IMR-90 (cell line): ENCODE measurements at regions not wholly inside any gene's neighbourhood (a gene's known extent, or its start where the extent isn't known, plus 50 kb on each side); places are given as distances from the start of the nearest gene placed in this dataset.

Experiments used
- ATAC-seq: fragments of 200-7000 bp; cut with Tn5 transposase; 2 replicates; pipeline ENCODE4 v1.9.1; 2020; ENCODE audit warnings: low read depth, mild to moderate bottlenecking, moderate library complexity
- BruUV-seq: library from RNA; stranded (reverse); fragments of 400-500 nt; replicated peaks from 2 replicates; lab custom pipeline; 2021; lab: Mats Ljungman, UMichigan
- CTCF ChIA-PET: fragments of 300-600 bp; formaldehyde crosslinking; extraction: SDS; loops from one replicate; lab custom pipeline; 2021; ENCODE audit warnings: antibody characterized with exemption; lab: Yijun Ruan, JAX
- POLR2A ChIA-PET: fragments of 300-600 bp; sonication (Branson Sonifier 250); formaldehyde crosslinking; loops from one replicate; lab custom pipeline; 2022; ENCODE audit warnings: antibody characterized with exemption; ENCODE audit not compliant: unreplicated experiment; lab: Charles Lee
- DNase-seq: peaks from one replicate; pipeline ENCODE4 v3.0.0; 2013
- H2AFZ ChIP-seq: replicated peaks from 2 replicates; pipeline ENCODE3; 2013; ENCODE audit warnings: low read length, mild to moderate bottlenecking; ENCODE audit not compliant: poor library complexity
- H2AK5ac ChIP-seq: 2 replicates; pipeline ENCODE4 v1.6.1; 2013; ENCODE audit warnings: low read depth, low read length, inconsistent platforms
- H2AK9ac ChIP-seq: replicated peaks from 2 replicates; pipeline ENCODE3; 2013; ENCODE audit warnings: mild to moderate bottlenecking, low read depth, low read length, moderate library complexity; ENCODE audit not compliant: poor library complexity
- H2BK120ac ChIP-seq: 2 replicates; pipeline ENCODE4 v1.6.1; 2013; ENCODE audit warnings: low read depth, low read length, inconsistent platforms
- H2BK15ac ChIP-seq: 3 replicates; pipeline ENCODE4 v1.6.1; 2013; ENCODE audit warnings: low read depth, low read length, inconsistent platforms
- H2BK20ac ChIP-seq: 2 replicates; pipeline ENCODE4 v1.6.1; 2013; ENCODE audit warnings: low read depth, mild to moderate bottlenecking, inconsistent platforms, low read length, moderate library complexity
- H2BK5ac ChIP-seq: 2 replicates; pipeline ENCODE4 v1.6.1; 2013; ENCODE audit warnings: mild to moderate bottlenecking, low read depth, low read length, inconsistent platforms; ENCODE audit not compliant: poor library complexity, severe bottlenecking
- H3K14ac ChIP-seq: replicated peaks from 2 replicates; pipeline ENCODE4 v1.6.1; 2013; ENCODE audit warnings: low read depth, low read length, inconsistent platforms
- H3K18ac ChIP-seq: 2 replicates; pipeline ENCODE4 v1.6.1; 2013; ENCODE audit warnings: low read depth, low read length, control low read depth
- H3K23ac ChIP-seq: 2 replicates; pipeline ENCODE4 v1.6.1; 2013; ENCODE audit warnings: low read depth, low read length, inconsistent platforms
- H3K27ac ChIP-seq: 2 replicates; pipeline ENCODE4 v1.5.1; 2013; ENCODE audit warnings: mild to moderate bottlenecking, control low read depth, low read length; ENCODE audit not compliant: insufficient read depth
- H3K27me3 ChIP-seq: 2 replicates; pipeline ENCODE4 v1.6.1; 2013; ENCODE audit warnings: low read length; ENCODE audit not compliant: control insufficient read depth, insufficient read depth
- H3K36me3 ChIP-seq: 2 replicates; pipeline ENCODE4 v1.6.1; 2013; ENCODE audit warnings: low read length, mixed read lengths; ENCODE audit not compliant: control insufficient read depth, insufficient read depth
- H3K4ac ChIP-seq: 2 replicates; pipeline ENCODE4 v1.6.1; 2013; ENCODE audit warnings: low read depth, low read length, inconsistent platforms
- H3K4me1 ChIP-seq: 2 replicates; pipeline ENCODE4 v1.6.1; 2013; ENCODE audit warnings: low read length, mixed read lengths; ENCODE audit not compliant: control insufficient read depth, insufficient read depth
- H3K4me2 ChIP-seq: 2 replicates; pipeline ENCODE4 v1.6.1; 2013; ENCODE audit warnings: low read depth, mild to moderate bottlenecking, control low read depth, low read length, moderate library complexity
- H3K4me3 ChIP-seq: 2 replicates; pipeline ENCODE4 v1.5.1; 2013; ENCODE audit warnings: low read depth, mild to moderate bottlenecking, control low read depth, low read length, moderate library complexity; ENCODE audit not compliant: insufficient read depth
- H3K56ac ChIP-seq: 2 replicates; pipeline ENCODE4 v1.6.1; 2013; ENCODE audit warnings: low read length, inconsistent platforms; ENCODE audit not compliant: insufficient read depth; ENCODE audit errors: extremely low read depth
- H3K79me1 ChIP-seq, 2 experiments: 2 replicates each; pipeline ENCODE4 v1.6.1; 2013; ENCODE audit warnings: low read length in 2 of 2, inconsistent platforms in 1 of 2, low read depth in 1 of 2
- H3K9ac ChIP-seq: 2 replicates; pipeline ENCODE4 v1.6.1; 2013; ENCODE audit warnings: low read depth, low read length, control low read depth
- H3K9me1 ChIP-seq: 2 replicates; pipeline ENCODE4 v1.6.1; 2013; ENCODE audit warnings: low read length, inconsistent platforms; ENCODE audit not compliant: insufficient read depth
- H3K9me3 ChIP-seq: 2 replicates; pipeline ENCODE4 v1.6.1; 2013; ENCODE audit warnings: low read length; ENCODE audit not compliant: control insufficient read depth, insufficient read depth
- H4K20me1 ChIP-seq: 2 replicates; pipeline ENCODE4 v1.6.1; 2013; ENCODE audit warnings: low read length, inconsistent platforms; ENCODE audit not compliant: insufficient read depth
- H4K5ac ChIP-seq: 2 replicates; pipeline ENCODE4 v1.6.1; 2013; ENCODE audit warnings: mild to moderate bottlenecking, low read depth, low read length, control low read depth
- H4K8ac ChIP-seq, 2 experiments: 2 replicates each; pipeline ENCODE4 v1.6.1; 2013; ENCODE audit warnings: low read depth in 2 of 2, low read length in 2 of 2, control low read depth in 1 of 2, inconsistent platforms in 1 of 2
- H4K91ac ChIP-seq: 2 replicates; pipeline ENCODE4 v1.6.1; 2013; ENCODE audit warnings: low read depth, low read length, inconsistent platforms; ENCODE audit not compliant: insufficient read depth
- BHLHE40 ChIP-seq: fragments of 150-350 bp; IDR thresholded peaks from 2 replicates; pipeline ENCODE4 v1.6.1; 2016; ENCODE audit warnings: mild to moderate bottlenecking, low read depth, low read length
- CEBPB ChIP-seq: IDR thresholded peaks from 2 replicates; pipeline ENCODE4 v1.6.1; 2012; ENCODE audit warnings: low read depth, low read length, improper control_type of control experiment
- CHD1 ChIP-seq: IDR thresholded peaks from 2 replicates; pipeline ENCODE4 v1.6.1; 2012; ENCODE audit warnings: low read depth, low read length, improper control_type of control experiment
- FOS ChIP-seq: fragments of 150-350 bp; IDR thresholded peaks from 2 replicates; pipeline ENCODE4 v1.6.1; 2016; ENCODE audit warnings: low read depth, low read length
- MAFK ChIP-seq: IDR thresholded peaks from 2 replicates; pipeline ENCODE4 v1.6.1; 2012; ENCODE audit warnings: low read depth, low read length, improper control_type of control experiment
- MAZ ChIP-seq: IDR thresholded peaks from 2 replicates; pipeline ENCODE4 v1.6.1; 2012; ENCODE audit warnings: low read depth, mild to moderate bottlenecking, low read length, improper control_type of control experiment, moderate library complexity, borderline replicate concordance
- MXI1 ChIP-seq: IDR thresholded peaks from 2 replicates; pipeline ENCODE4 v1.6.1; 2012; ENCODE audit warnings: low read depth, mild to moderate bottlenecking, low read length, moderate library complexity, borderline replicate concordance
- NFE2L2 ChIP-seq: fragments of 150-350 bp; IDR thresholded peaks from 2 replicates; pipeline ENCODE4 v1.6.1; 2016; ENCODE audit warnings: low read depth, mild to moderate bottlenecking, low read length
- POLR2A ChIP-seq: IDR thresholded peaks from 2 replicates; pipeline ENCODE4 v1.6.1; 2012; ENCODE audit warnings: mild to moderate bottlenecking, low read depth, low read length
- RAD21 ChIP-seq: IDR thresholded peaks from 2 replicates; pipeline ENCODE4 v1.6.1; 2012; ENCODE audit warnings: low read length, improper control_type of control experiment
- RCOR1 ChIP-seq: IDR thresholded peaks from 2 replicates; pipeline ENCODE4 v1.6.1; 2012; ENCODE audit warnings: mild to moderate bottlenecking, low read length, improper control_type of control experiment; ENCODE audit not compliant: insufficient replicate concordance
- RFX5 ChIP-seq: IDR thresholded peaks from 2 replicates; pipeline ENCODE4 v1.8.0; 2012; ENCODE audit warnings: low read depth, mild to moderate bottlenecking, low read length, moderate library complexity
- SMC3 ChIP-seq: fragments of 150-350 bp; IDR thresholded peaks from 2 replicates; pipeline ENCODE4 v1.6.1; 2016; ENCODE audit warnings: low read depth, mild to moderate bottlenecking, antibody characterized with exemption, low read length, moderate library complexity
- WGBS, 2 experiments: methylation state at CpG; one replicate each; pipeline versions ENCODE4 v1.1.5 to v1.1.7; 2013; ENCODE audit warnings: missing lambda C conversion rate in 2 of 2; ENCODE audit not compliant: insufficient read length in 1 of 2; ENCODE audit errors: extremely low coverage in 2 of 2; 5-methylcytosine and 5-hydroxymethylcytosine counted together
- dilution Hi-C: fragments of 300-500 bp; cut with HindIII; formaldehyde crosslinking; loops from one replicate; pipeline ENCODE4 v1.14.3; 2018; ENCODE audit warnings: low sequenced_read_pairs; ENCODE audit not compliant: unreplicated experiment
- in situ Hi-C: fragments of 300-500 bp; cut with MboI; formaldehyde crosslinking; loops from 3 replicates; pipeline ENCODE4 v1.14.3; 2019; ENCODE audit warnings: low sequenced_read_pairs, inconsistent platforms, mixed read lengths
- intact Hi-C: fragments of 100-400 bp; cut with micrococcal nuclease; formaldehyde crosslinking; loops from 2 replicates; pipeline ENCODE4 v1.10.0; 2022
- TF ChIP-seq, protein P1 (sequence below): conservative IDR thresholded peaks from 2 replicates; pipeline ENCODE4 v1.5.1; 2012; ENCODE audit warnings: mild to moderate bottlenecking, low read depth, low read length, improper control_type of control experiment
- TF ChIP-seq, protein P2 (sequence below): fragments of 150-350 bp; IDR thresholded peaks from 2 replicates; pipeline ENCODE4 v1.6.1; 2016; ENCODE audit warnings: low read depth, mild to moderate bottlenecking, low read length, moderate library complexity, borderline replicate concordance
- TF ChIP-seq, protein P3 (sequence below): fragments of 150-350 bp; IDR thresholded peaks from 2 replicates; pipeline ENCODE4 v1.6.1; 2017; ENCODE audit warnings: mild to moderate bottlenecking, antibody characterized with exemption, low read length, low read depth

DNA sequence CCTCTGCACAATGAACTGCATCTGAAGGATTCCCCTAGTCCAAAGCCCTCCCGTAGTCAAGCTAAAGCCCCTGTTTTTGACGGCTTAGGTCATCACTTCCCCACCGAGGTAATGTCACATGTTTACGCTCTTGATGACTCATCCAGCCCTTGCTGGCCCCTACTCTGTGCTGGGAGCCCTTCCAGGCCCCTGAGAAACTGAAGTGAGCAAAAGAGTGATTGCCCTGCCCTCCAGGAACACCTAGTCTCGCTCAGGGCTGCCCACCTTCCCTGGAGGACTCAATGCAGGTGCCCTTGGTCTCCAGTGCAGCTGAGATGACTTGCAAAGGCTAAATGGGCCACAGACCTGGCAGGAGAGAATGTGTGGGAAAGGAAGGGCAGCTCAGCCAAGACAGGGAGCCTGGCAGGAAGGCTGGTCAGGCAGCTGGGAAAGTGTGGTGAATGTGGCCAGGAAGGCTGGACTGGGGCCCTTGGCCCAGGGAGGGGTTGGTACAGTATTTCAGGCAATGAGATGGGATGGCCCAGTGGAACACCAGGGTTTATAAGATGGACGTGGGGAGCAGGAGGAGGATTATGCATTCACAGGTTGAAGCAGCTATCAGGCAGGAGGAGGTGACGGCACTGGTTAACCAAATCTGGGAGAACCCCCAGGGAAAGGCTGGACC is 345.6 kb downstream of the NPHP4 start:
- H4K91ac ChIP-seq, result no peak overlapping the region
- TF ChIP-seq, protein P1, sequence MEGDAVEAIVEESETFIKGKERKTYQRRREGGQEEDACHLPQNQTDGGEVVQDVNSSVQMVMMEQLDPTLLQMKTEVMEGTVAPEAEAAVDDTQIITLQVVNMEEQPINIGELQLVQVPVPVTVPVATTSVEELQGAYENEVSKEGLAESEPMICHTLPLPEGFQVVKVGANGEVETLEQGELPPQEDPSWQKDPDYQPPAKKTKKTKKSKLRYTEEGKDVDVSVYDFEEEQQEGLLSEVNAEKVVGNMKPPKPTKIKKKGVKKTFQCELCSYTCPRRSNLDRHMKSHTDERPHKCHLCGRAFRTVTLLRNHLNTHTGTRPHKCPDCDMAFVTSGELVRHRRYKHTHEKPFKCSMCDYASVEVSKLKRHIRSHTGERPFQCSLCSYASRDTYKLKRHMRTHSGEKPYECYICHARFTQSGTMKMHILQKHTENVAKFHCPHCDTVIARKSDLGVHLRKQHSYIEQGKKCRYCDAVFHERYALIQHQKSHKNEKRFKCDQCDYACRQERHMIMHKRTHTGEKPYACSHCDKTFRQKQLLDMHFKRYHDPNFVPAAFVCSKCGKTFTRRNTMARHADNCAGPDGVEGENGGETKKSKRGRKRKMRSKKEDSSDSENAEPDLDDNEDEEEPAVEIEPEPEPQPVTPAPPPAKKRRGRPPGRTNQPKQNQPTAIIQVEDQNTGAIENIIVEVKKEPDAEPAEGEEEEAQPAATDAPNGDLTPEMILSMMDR, result no peak
- TF ChIP-seq RCOR1 (no peak), BHLHE40 (no peak), CEBPB (no peak), NFE2L2 (no peak), CHD1 (no peak), FOS (no peak), RFX5 (no peak), MXI1 (no peak), RAD21 (no peak), SMC3 (no peak), MAFK (no peak), MAZ (no peak), POLR2A (no peak)
- TF ChIP-seq, protein P2, sequence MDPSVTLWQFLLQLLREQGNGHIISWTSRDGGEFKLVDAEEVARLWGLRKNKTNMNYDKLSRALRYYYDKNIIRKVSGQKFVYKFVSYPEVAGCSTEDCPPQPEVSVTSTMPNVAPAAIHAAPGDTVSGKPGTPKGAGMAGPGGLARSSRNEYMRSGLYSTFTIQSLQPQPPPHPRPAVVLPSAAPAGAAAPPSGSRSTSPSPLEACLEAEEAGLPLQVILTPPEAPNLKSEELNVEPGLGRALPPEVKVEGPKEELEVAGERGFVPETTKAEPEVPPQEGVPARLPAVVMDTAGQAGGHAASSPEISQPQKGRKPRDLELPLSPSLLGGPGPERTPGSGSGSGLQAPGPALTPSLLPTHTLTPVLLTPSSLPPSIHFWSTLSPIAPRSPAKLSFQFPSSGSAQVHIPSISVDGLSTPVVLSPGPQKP, result no peak
- TF ChIP-seq, protein P3, sequence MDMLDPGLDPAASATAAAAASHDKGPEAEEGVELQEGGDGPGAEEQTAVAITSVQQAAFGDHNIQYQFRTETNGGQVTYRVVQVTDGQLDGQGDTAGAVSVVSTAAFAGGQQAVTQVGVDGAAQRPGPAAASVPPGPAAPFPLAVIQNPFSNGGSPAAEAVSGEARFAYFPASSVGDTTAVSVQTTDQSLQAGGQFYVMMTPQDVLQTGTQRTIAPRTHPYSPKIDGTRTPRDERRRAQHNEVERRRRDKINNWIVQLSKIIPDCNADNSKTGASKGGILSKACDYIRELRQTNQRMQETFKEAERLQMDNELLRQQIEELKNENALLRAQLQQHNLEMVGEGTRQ, result no peak
- H3K56ac ChIP-seq, result no peak overlapping the region
- 29% methylated on average over 4 of the region's 7 CpGs; no CpG with 5 or more reads in 1 of the 2 experiments for WGBS, 2 experiments
- no peak overlapping the region for H2BK15ac ChIP-seq
- no peak overlapping the region for H3K4ac ChIP-seq
- no peak overlapping the region for H2AK9ac ChIP-seq
- DNase-seq (no peak), ATAC-seq (no peak)
- no peak overlapping the region for H3K18ac ChIP-seq
- in situ Hi-C loops (no loop called here), intact Hi-C loops (no loop called here), dilution Hi-C loops (no loop called here)
- H3K9me1 ChIP-seq, result no peaks in the 10 kb centered on the region
- no peak overlapping the region for H3K23ac ChIP-seq
- no peak overlapping the region for H3K27ac ChIP-seq
- peaks cover 68% of the 10 kb centered on the region for H3K9me3 ChIP-seq
- no peak overlapping the region for H3K14ac ChIP-seq
- H2BK5ac ChIP-seq, result no peak overlapping the region
- H3K27me3 ChIP-seq, result no peaks in the 10 kb centered on the region
- H3K4me3 ChIP-seq, result no peak overlapping the region
- no peaks in the 10 kb centered on the region for H4K20me1 ChIP-seq
- no peaks in the 10 kb centered on the region for H3K4me1 ChIP-seq
- no peaks in the 10 kb centered on the region for H3K36me3 ChIP-seq
- BruUV-seq, result no TSS peak
- no peak overlapping the region for H3K9ac ChIP-seq
- no peak overlapping the region for H2BK120ac ChIP-seq
- ChIA-PET CTCF (no interaction called here), POLR2A (no interaction called here)
- no peak overlapping the region for H3K4me2 ChIP-seq
- no peak overlapping the region for H2AK5ac ChIP-seq
- H2AFZ ChIP-seq, result no peak overlapping the region
- no peak overlapping the region for H4K8ac ChIP-seq
- no peaks in the 10 kb centered on the region for H3K79me1 ChIP-seq
- H4K5ac ChIP-seq, result no peak overlapping the region
- H2BK20ac ChIP-seq, result no peak overlapping the region
